Left colon (tissue), 2 donors: ENCODE measurements at regions not wholly inside any gene's neighbourhood (a gene's known extent, or its start where the extent isn't known, plus 50 kb on each side); places are given as distances from the start of the nearest gene placed in this dataset.
"Not testable (repeated sequence)": the region's sequence is repeated elsewhere in the genome, so short reads cannot be mapped to it uniquely, and the experiment has no call there.

Experiments used
- ATAC-seq: fragments of 200-7000 bp; cut with Tn5 transposase; one replicate; pipeline ENCODE4 v1.9.1; 2020; ENCODE audit warnings: mild to moderate bottlenecking, moderate library complexity
- DNase-seq, 2 donors: peaks; one replicate each; pipeline ENCODE4 v3.0.0-alpha.2; 2020
- intact Hi-C, 2 donors: fragments of 100-400 bp; cut with DNase I in 1 of 2; cut with micrococcal nuclease in 1 of 2; formaldehyde crosslinking; loops; one replicate each; pipeline versions ENCODE4 v1.11.2 to v1.14.0; 2022; cut with DNase I, micrococcal nuclease
- donor health status: DM: no; HTN: no; CAD: no.
- donor health status: DM: yes; HTN: yes; CAD: no.

GRCh38 chr6:4725136-4725760, 51.0 kb upstream of the CDYL start:
- DNase-seq, ATAC-seq, intact Hi-C loops: not testable (repeated sequence)

- ATAC-seq, DNase-seq, intact Hi-C loops: not testable (repeated sequence)
Observed at GRCh38 chr6:4724727-4725126, 51.5 kb upstream of the CDYL start.

GRCh38 chr6:4723383-4723782, 52.8 kb upstream of the CDYL start:
- no peak for DNase-seq
- no peak for ATAC-seq
- intact Hi-C loops = no loop called here

GRCh38 chr6:4721368-4721767, 54.8 kb upstream of the CDYL start:
- DNase-seq, intact Hi-C loops, ATAC-seq: not testable (repeated sequence)

- no peak for DNase-seq
- intact Hi-C loops = no loop called here
- ATAC-seq = no peak
Observed at GRCh38 chr6:4719491-4719890, 56.7 kb upstream of the CDYL start.

- intact Hi-C loops = no loop called here
- DNase-seq (no peak), ATAC-seq (no peak)
Observed at GRCh38 chr6:4717856-4718255, 58.3 kb upstream of the CDYL start.

- ATAC-seq (no peak), DNase-seq (no peak)
- intact Hi-C loops = no loop called here
Observed at GRCh38 chr6:4717124-4717523, 59.1 kb upstream of the CDYL start.

- ATAC-seq (peak; percentile 88), DNase-seq (no peak)
- intact Hi-C loops = no loop called here
Observed at GRCh38 chr6:4714961-4715501, 61.2 kb upstream of the CDYL start.

- intact Hi-C loops = no loop called here
- ATAC-seq = no peak
- no peak for DNase-seq
Observed at GRCh38 chr6:4712291-4712690, 63.9 kb upstream of the CDYL start.

GRCh38 chr6:4707011-4707410, 69.2 kb upstream of the CDYL start:
- ATAC-seq = no peak
- DNase-seq = no peak
- intact Hi-C loops = no loop called here

GRCh38 chr6:4705809-4706208, 70.4 kb upstream of the CDYL start:
- DNase-seq (no peak), ATAC-seq (no peak)
- intact Hi-C loops = no loop called here

- ATAC-seq (no peak), DNase-seq (no peak)
- intact Hi-C loops = no loop called here
Observed at GRCh38 chr6:4703382-4703781, 72.8 kb upstream of the CDYL start.

- DNase-seq (no peak), ATAC-seq (no peak)
- intact Hi-C loops = no loop called here
Observed at GRCh38 chr6:4698901-4699659, 77.1 kb upstream of the CDYL start.

- intact Hi-C loops = no loop called here
- ATAC-seq (no peak), DNase-seq (no peak)
Observed at GRCh38 chr6:4693173-4693970, 82.8 kb upstream of the CDYL start.

- intact Hi-C loops = no loop called here
- DNase-seq (no peak), ATAC-seq (no peak)
Observed at GRCh38 chr6:4692664-4693063, 83.5 kb upstream of the CDYL start.

- intact Hi-C loops = no loop called here
- DNase-seq = no peak
- peak; percentile 52 for ATAC-seq
Observed at GRCh38 chr6:4687989-4688947, 87.9 kb upstream of the CDYL start.

- ATAC-seq (no peak), DNase-seq (no peak)
- intact Hi-C loops = no loop called here
Observed at GRCh38 chr6:4687656-4687988, 88.6 kb upstream of the CDYL start.

- no peak for ATAC-seq
- intact Hi-C loops = no loop called here
- no peak for DNase-seq
Observed at GRCh38 chr6:4682431-4683097, 93.6 kb upstream of the CDYL start.
